ENCODE measurements at regions not wholly inside any gene's neighbourhood (a gene's known extent, or its start where the extent isn't known, plus 50 kb on each side); places are given as distances from the start of the nearest gene placed in this dataset.

DNA sequence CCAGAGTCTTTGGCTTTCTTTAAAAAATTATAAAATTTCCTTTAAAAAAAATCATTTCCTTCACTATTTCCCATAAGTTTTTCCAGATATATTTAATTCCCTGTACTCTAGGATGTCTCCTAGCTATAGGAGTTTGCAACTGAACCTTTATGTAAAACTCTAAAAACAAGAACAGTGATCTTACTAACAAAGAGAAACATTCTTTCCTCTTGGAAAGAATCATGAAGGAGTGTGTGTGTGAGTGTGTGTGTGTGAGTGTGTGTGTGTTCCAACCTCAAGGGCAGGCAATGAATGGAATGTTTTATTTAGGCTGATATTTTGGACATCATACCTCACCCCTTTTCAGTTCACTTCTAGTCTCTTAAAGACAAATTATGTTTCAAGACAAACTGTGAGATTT is 309.2 kb downstream of the CEMIP2 start:
- TF ChIP-seq, protein P1, sequence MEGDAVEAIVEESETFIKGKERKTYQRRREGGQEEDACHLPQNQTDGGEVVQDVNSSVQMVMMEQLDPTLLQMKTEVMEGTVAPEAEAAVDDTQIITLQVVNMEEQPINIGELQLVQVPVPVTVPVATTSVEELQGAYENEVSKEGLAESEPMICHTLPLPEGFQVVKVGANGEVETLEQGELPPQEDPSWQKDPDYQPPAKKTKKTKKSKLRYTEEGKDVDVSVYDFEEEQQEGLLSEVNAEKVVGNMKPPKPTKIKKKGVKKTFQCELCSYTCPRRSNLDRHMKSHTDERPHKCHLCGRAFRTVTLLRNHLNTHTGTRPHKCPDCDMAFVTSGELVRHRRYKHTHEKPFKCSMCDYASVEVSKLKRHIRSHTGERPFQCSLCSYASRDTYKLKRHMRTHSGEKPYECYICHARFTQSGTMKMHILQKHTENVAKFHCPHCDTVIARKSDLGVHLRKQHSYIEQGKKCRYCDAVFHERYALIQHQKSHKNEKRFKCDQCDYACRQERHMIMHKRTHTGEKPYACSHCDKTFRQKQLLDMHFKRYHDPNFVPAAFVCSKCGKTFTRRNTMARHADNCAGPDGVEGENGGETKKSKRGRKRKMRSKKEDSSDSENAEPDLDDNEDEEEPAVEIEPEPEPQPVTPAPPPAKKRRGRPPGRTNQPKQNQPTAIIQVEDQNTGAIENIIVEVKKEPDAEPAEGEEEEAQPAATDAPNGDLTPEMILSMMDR (IDR thresholded peaks at IDR 0.05; ENCODE audit: low read depth, low read length) = no peak
- no peak for TF ChIP-seq POLR2A (IDR thresholded peaks at IDR 0.05; ENCODE audit: extremely low read depth, insufficient read length)
- TF ChIP-seq, protein P2, sequence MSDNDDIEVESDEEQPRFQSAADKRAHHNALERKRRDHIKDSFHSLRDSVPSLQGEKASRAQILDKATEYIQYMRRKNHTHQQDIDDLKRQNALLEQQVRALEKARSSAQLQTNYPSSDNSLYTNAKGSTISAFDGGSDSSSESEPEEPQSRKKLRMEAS (IDR thresholded peaks at IDR 0.05; ENCODE audit: low read depth, low read length) = no peak
- no peak for TF ChIP-seq MYC (IDR thresholded peaks at IDR 0.05; ENCODE audit: low read depth, low read length)

All from NB4 (cell line).